ENCODE measurements at regions not wholly inside any gene's neighbourhood (a gene's known extent, or its start where the extent isn't known, plus 50 kb on each side); places are given as distances from the start of the nearest gene placed in this dataset.

DNA sequence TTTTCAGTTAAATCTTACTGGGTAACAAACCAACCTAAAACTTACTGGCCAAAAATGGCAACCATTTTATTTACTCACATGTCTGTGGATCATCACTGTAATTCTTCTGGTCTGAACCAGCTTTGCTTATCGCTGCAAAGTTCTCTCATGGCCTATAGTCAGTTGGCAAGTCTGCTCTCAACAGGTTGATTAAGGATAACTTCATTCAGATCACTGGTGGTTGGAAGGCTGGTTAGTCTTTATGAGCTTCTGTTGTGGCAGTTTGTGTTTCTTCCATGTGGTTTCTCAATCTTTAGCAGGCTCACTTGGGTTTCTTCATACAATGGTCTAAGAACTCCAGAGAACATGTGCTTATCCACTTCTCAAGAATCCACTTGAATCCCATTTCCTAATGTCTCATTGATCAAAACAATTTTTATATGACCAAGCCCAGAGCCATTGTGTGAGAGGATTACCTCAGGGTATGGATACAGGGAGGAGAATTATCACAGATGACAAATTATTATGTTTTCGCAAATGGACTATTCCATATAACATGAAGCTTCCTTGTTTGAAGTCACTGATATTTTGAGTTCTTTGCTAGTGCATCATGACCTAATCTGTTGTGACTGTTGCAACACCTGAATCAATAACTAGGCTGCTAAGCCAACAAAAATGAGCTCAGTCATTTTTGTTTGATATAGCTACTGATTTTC, 155.4 kb upstream of the BMP2 start:
- Histone ChIP-seq H3K36me3 (ENCODE audit: control insufficient read depth in 4 of 4, insufficient read depth in 4 of 4, low read length in 4 of 4) (no peaks in the 10 kb centered on the region), H3K27ac (ENCODE audit: low read depth in 1 of 2, low read length in 1 of 2) (no peak overlapping the region), H3K9me3 (ENCODE audit: control insufficient read depth in 4 of 4, insufficient read depth in 3 of 4, low read length in 3 of 4) (no peaks in the 10 kb centered on the region), H3K27me3 (ENCODE audit: control insufficient read depth in 3 of 3, insufficient read depth in 3 of 3, low read length in 2 of 3) (no peaks in the 10 kb centered on the region), H3K4me3 (no peak overlapping the region), H3K4me1 (ENCODE audit: control insufficient read depth in 5 of 5, insufficient read depth in 5 of 5, low read length in 5 of 5) (peaks cover 0 to 28% (median 0%) of the 10 kb centered on the region in 5 donors), H3K9ac (ENCODE audit: insufficient read depth in 1 of 2, low read length in 2 of 2) (no peak overlapping the region)
- ATAC-seq (ENCODE audit: insufficient read depth, low FRiP score) (no peak), DNase-seq (no peak)
- WGBS, 2 donors = 95 to 96% methylated on average over 2 of the region's 2 CpGs
- TF ChIP-seq, protein P1, sequence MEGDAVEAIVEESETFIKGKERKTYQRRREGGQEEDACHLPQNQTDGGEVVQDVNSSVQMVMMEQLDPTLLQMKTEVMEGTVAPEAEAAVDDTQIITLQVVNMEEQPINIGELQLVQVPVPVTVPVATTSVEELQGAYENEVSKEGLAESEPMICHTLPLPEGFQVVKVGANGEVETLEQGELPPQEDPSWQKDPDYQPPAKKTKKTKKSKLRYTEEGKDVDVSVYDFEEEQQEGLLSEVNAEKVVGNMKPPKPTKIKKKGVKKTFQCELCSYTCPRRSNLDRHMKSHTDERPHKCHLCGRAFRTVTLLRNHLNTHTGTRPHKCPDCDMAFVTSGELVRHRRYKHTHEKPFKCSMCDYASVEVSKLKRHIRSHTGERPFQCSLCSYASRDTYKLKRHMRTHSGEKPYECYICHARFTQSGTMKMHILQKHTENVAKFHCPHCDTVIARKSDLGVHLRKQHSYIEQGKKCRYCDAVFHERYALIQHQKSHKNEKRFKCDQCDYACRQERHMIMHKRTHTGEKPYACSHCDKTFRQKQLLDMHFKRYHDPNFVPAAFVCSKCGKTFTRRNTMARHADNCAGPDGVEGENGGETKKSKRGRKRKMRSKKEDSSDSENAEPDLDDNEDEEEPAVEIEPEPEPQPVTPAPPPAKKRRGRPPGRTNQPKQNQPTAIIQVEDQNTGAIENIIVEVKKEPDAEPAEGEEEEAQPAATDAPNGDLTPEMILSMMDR (IDR thresholded peaks at IDR 0.05; ENCODE audit: control extremely low read depth, extremely low read depth) = no peak

DNA sequence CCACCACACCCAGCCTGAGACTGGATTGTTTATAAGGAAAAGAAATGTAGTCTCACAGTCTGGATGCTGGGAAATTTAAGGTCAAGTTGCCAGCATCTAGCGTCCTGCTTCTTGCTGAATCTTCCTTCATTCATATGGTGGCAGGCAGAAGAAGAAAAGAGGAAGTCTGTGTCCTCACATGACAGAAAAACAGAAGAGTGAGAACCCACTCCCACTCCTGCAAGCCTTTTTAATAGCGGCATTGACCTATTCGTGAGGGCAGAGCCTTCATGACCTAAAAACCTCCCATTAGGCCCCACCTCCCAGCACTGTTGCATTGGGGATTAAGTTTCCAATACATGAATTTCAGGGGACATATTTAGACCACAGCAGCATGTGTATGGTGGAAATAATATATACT, 160.8 kb upstream of the BMP2 start:
- Histone ChIP-seq H3K4me1 (ENCODE audit: control insufficient read depth in 5 of 5, insufficient read depth in 5 of 5, low read length in 5 of 5) (peaks cover 0 to 19% (median 0%) of the 10 kb centered on the region in 5 donors), H3K27me3 (ENCODE audit: control insufficient read depth in 3 of 3, insufficient read depth in 3 of 3, low read length in 2 of 3) (no peaks in the 10 kb centered on the region), H3K36me3 (ENCODE audit: control insufficient read depth in 4 of 4, insufficient read depth in 4 of 4, low read length in 4 of 4) (no peaks in the 10 kb centered on the region), H3K27ac (ENCODE audit: low read depth in 1 of 2, low read length in 1 of 2) (no peak overlapping the region), H3K9me3 (ENCODE audit: control insufficient read depth in 4 of 4, insufficient read depth in 3 of 4, low read length in 3 of 4) (no peaks in the 10 kb centered on the region), H3K9ac (ENCODE audit: insufficient read depth in 1 of 2, low read length in 2 of 2) (no peak overlapping the region), H3K4me3 (no peak overlapping the region)
- WGBS, 2 donors = 85 to 96% methylated on average over 3 of the region's 3 CpGs
- ATAC-seq (ENCODE audit: insufficient read depth, low FRiP score) = no peak
- TF ChIP-seq, protein P1 (IDR thresholded peaks at IDR 0.05; ENCODE audit: control extremely low read depth, extremely low read depth) = no peak
- no peak for DNase-seq

DNA sequence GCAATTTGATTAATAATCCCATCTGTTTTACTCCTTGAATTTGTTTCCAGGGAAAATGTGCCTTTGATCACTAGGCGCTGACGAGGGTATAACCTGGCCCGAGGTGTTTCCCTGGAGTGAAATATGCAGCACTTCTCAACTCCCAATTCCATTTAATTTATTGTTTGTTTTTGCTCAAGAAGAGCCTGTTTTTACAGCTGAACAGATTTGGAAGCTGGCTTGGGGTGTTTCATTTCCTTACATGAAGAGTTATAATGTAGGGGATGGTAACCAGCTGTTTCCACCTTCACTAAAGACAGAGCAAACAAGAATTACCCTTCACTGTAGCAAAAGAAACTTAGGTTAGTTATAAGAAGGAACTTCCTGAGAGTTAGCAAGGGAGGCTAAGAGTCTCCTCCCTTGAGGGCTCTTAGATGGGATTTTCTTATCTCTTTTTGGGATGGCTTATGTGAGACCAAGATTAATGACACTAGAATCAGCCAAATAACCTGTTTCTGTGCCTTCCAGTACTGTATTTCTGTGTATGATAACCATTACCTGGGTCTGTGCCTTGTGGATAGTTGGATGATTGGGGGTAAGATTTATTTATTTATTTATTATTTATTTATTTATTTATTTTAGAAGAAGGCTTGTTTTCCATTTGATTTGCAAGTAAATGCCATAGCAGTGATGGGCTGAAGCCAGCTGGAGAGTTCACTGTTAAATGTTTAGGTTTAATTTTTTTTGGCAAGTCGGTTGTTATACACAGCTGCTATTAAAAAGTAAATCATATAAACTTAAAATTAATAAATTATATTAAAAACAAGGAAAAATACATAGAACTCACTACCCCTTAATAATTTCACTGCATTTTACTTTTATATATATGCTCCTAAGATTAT, 162.2 kb upstream of the BMP2 start:
- peaks cover 0 to 21% (median 0%) of the 10 kb centered on the region in 5 donors for H3K4me1 ChIP-seq (ENCODE audit: control insufficient read depth in 5 of 5, insufficient read depth in 5 of 5, low read length in 5 of 5)
- H3K27me3 ChIP-seq (ENCODE audit: control insufficient read depth in 3 of 3, insufficient read depth in 3 of 3, low read length in 2 of 3) = no peaks in the 10 kb centered on the region
- no peak overlapping the region for H3K4me3 ChIP-seq
- H3K36me3 ChIP-seq (ENCODE audit: control insufficient read depth in 4 of 4, insufficient read depth in 4 of 4, low read length in 4 of 4) = no peaks in the 10 kb centered on the region
- DNase-seq (peak; percentile 30 to 74 (median 73)), ATAC-seq (ENCODE audit: insufficient read depth, low FRiP score) (no peak)
- TF ChIP-seq, protein P1 (IDR thresholded peaks at IDR 0.05; ENCODE audit: control extremely low read depth, extremely low read depth) = no peak
- WGBS, 2 donors = 63 to 69% methylated on average over 4 of the region's 4 CpGs
- no peak overlapping the region for H3K9ac ChIP-seq (ENCODE audit: insufficient read depth in 1 of 2, low read length in 2 of 2)
- no peak overlapping the region for H3K27ac ChIP-seq (ENCODE audit: low read depth in 1 of 2, low read length in 1 of 2)
- no peaks in the 10 kb centered on the region for H3K9me3 ChIP-seq (ENCODE audit: control insufficient read depth in 4 of 4, insufficient read depth in 3 of 4, low read length in 3 of 4)
